Stomach (tissue), 4 donors: ENCODE measurements at regions not wholly inside any gene's neighbourhood (a gene's known extent, or its start where the extent isn't known, plus 50 kb on each side); places are given as distances from the start of the nearest gene placed in this dataset.

ENCODE experiments used
- CTCF ChIP-seq, 7 experiments: fragments of 450-650 bp in 4 of 7; fragments of 200-600 bp in 3 of 7; sonication (generic) in 3 of 7; IDR thresholded peaks; one replicate each; pipeline ENCODE4 v1.5.1; 2016 to 2019; ENCODE audit warnings: antibody characterized with exemption in 7 of 7, control low read depth in 2 of 7, mild to moderate bottlenecking in 1 of 7
- POLR2AphosphoS5 ChIP-seq, 3 donors: sonication (generic); formaldehyde crosslinking; IDR thresholded peaks; one replicate each; pipeline ENCODE4 v1.6.1; 2016; ENCODE audit warnings: antibody characterized with exemption in 3 of 3

- TF ChIP-seq CTCF (IDR thresholded peaks at IDR 0.05) (no peak), POLR2AphosphoS5 (IDR thresholded peaks at IDR 0.05) (no peak)
These were observed 185.4 kb upstream of the VGLL2 start for GRCh38 chr6:117079951-117080350.
